Right atrium auricular region (tissue), 2 donors: ENCODE measurements at regions not wholly inside any gene's neighbourhood (a gene's known extent, or its start where the extent isn't known, plus 50 kb on each side); places are given as distances from the start of the nearest gene placed in this dataset.
A peak's percentile ranks its signal among the peaks of the same experiment; 100 is the strongest.

Source experiments
- DNase-seq: peaks from one replicate; pipeline ENCODE4 v3.0.0-alpha.2; 2019; ENCODE audit warnings: low spot score
- H3K27ac ChIP-seq, 2 donors: fragments of 200-600 bp; sonication (generic); 1 replicate in 1 of 2; 2 replicates in 1 of 2; pipeline ENCODE4 v1.5.1; 2016 to 2019
- H3K27me3 ChIP-seq, 2 donors: fragments of 200-600 bp; sonication (generic); one replicate each; pipeline versions ENCODE4 v1.5.1 to v1.6.0; 2017 to 2019
- H3K36me3 ChIP-seq: fragments of 200-600 bp; sonication (generic); one replicate; pipeline ENCODE4 v1.5.1; 2016
- H3K4me1 ChIP-seq, 2 donors: fragments of 200-600 bp; sonication (generic); one replicate each; pipeline versions ENCODE4 v1.5.1 to v1.6.0; 2017 to 2019
- H3K4me3 ChIP-seq, 2 donors: fragments of 200-600 bp; sonication (generic); 1 replicate in 1 of 2; 2 replicates in 1 of 2; pipeline ENCODE4 v1.5.1; 2017 to 2019; ENCODE audit warnings: mild to moderate bottlenecking in 1 of 2, moderate library complexity in 1 of 2
- H3K9me3 ChIP-seq, 2 donors: fragments of 200-600 bp; sonication (generic); one replicate each; pipeline ENCODE4 v1.5.1; 2019
- CTCF ChIP-seq, 2 donors: fragments of 200-600 bp; sonication (generic); IDR thresholded peaks; one replicate each; pipeline ENCODE4 v1.5.1; 2019; ENCODE audit warnings: antibody characterized with exemption in 2 of 2

DNA sequence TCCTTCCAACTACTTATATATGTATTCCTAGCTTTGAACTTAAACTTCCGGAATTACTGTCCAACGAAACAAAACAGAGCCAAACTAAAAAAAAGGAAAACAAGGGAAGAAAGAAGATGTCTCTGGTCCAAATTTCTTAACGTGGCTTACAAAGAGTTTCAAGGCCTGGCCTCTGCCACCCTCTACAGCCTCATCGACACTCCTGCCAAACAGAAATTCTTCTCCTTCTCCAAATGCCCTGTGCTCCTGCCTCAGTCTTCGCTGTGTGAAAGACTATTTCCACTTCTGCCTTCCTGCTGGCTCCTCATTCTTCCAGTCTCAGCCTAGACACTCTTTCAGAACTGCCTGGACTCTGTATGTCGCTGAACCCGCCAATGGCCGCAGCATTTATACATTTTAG is 249.2 kb downstream of the TXNL1 start:
- H3K27me3 ChIP-seq: no peaks in the 10 kb centered on the region
- TF ChIP-seq CTCF (IDR thresholded peaks at IDR 0.05): peak in 1 of 2 donors; percentile 47
- no peaks in the 10 kb centered on the region for H3K9me3 ChIP-seq
- H3K4me3 ChIP-seq: no peak overlapping the region
- H3K4me1 ChIP-seq: no peaks in the 10 kb centered on the region
- no peak overlapping the region for H3K27ac ChIP-seq
- DNase-seq: no peak
- no peaks in the 10 kb centered on the region for H3K36me3 ChIP-seq

DNA sequence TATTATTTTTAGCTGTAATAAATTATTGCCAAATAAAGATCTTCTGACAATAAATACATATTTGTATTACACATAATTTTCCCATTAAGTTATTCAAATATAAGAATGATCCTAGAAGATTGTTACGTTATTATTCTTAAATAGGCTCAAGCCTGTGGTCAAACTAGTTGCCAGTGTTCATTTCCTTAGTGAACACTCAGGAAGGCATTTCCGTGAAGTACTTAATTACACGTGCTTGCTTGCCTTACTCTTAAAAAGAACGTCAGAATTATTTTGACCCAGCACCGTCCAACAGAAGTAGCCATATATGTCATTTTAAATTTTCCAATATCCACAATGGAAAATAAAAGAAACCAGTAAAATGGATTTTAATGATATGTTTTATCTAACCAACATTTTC is 249.8 kb downstream of the TXNL1 start:
- Histone ChIP-seq H3K36me3 (no peaks in the 10 kb centered on the region), H3K4me3 (no peak overlapping the region), H3K27ac (no peak overlapping the region), H3K4me1 (no peaks in the 10 kb centered on the region), H3K9me3 (no peaks in the 10 kb centered on the region), H3K27me3 (no peaks in the 10 kb centered on the region)
- TF ChIP-seq CTCF (IDR thresholded peaks at IDR 0.05): no peak
- DNase-seq: no peak

- Histone ChIP-seq H3K27me3 (no peaks in the 10 kb centered on the region), H3K4me1 (no peaks in the 10 kb centered on the region), H3K36me3 (no peaks in the 10 kb centered on the region), H3K9me3 (no peaks in the 10 kb centered on the region), H3K27ac (no peak overlapping the region), H3K4me3 (no peak overlapping the region)
- DNase-seq: no peak
- no peak for TF ChIP-seq CTCF (IDR thresholded peaks at IDR 0.05)
These were observed 251.5 kb downstream of the TXNL1 start for GRCh38 chr18:56386856-56387255.

DNA sequence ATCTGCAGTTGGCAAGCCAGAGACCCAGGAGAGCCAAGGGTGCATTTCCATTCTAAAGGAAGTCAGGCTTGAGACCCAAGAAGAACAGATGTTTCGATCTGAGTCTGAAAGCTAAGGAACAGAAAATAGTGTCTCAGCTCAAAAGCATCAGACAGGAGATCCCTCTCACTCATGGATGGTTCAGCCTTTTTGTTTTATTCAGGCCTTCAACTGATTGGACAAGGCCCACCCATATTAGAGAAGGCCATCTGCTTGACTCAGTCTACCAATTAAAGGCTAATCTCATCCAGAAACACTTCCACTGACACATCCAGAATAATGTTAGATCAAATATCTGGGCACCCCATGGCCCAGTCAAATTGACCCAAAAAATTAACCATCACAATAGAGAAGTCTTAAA is 255.0 kb downstream of the TXNL1 start:
- H3K27ac ChIP-seq: no peak overlapping the region
- no peak for DNase-seq
- H3K9me3 ChIP-seq: no peaks in the 10 kb centered on the region
- H3K4me3 ChIP-seq: no peak overlapping the region
- no peaks in the 10 kb centered on the region for H3K4me1 ChIP-seq
- H3K27me3 ChIP-seq: no peaks in the 10 kb centered on the region
- no peaks in the 10 kb centered on the region for H3K36me3 ChIP-seq
- TF ChIP-seq CTCF (IDR thresholded peaks at IDR 0.05): no peak

DNA sequence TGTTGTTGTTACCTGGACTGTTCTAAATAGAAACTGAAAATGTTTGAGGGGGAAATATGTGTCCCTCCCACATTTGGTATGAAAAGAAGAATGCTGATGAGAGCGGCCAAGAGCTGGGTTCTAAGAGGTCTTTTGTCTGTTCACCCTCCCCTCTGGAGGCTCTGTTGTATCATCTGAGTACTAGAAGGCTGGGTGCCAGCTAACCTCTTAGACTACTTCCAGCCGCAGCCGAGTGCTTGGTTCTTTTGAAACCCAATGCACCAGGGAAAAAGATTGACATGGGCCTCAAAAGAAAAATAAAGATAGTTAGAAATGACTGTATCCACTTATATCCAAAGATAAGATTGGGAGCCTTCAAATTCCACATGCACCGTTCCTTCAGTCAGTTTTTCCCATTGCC is 255.9 kb downstream of the TXNL1 start:
- Histone ChIP-seq H3K27me3 (no peaks in the 10 kb centered on the region), H3K36me3 (no peaks in the 10 kb centered on the region), H3K4me1 (no peaks in the 10 kb centered on the region), H3K9me3 (no peaks in the 10 kb centered on the region), H3K4me3 (no peak overlapping the region), H3K27ac (no peak overlapping the region)
- no peak for TF ChIP-seq CTCF (IDR thresholded peaks at IDR 0.05)
- no peak for DNase-seq

DNA sequence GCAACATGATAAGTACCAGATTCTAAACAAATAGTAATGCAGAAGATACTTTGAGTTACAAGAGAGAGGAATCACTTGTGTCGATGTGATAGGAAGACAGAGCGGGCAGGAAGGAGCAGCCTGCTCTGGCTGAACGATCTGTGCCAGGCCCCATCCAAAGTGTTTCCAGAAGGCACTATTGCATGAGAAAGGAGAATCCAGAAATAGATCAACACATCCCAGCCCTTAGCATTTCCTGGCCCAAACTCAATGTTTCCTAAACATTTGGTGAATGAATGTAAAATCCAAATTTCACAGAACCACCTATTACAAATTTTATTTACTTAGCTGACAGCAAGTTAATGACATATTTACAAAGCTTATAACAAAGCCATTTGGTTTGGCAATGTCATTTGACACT is 257.2 kb downstream of the TXNL1 start:
- Histone ChIP-seq H3K9me3 (no peaks in the 10 kb centered on the region), H3K27me3 (no peaks in the 10 kb centered on the region), H3K27ac (no peak overlapping the region), H3K4me1 (no peaks in the 10 kb centered on the region), H3K36me3 (no peaks in the 10 kb centered on the region), H3K4me3 (no peak overlapping the region)
- DNase-seq: no peak
- TF ChIP-seq CTCF (IDR thresholded peaks at IDR 0.05): no peak
